Sigmoid colon (tissue), 6 donors: ENCODE measurements at regions not wholly inside any gene's neighbourhood (a gene's known extent, or its start where the extent isn't known, plus 50 kb on each side); places are given as distances from the start of the nearest gene placed in this dataset.

Experiments
- DNase-seq: peaks from one replicate; pipeline ENCODE4 v3.0.0-alpha.2; 2019
- H3K27ac ChIP-seq, 4 donors: fragments of 200-600 bp; sonication (generic); one replicate each; pipeline ENCODE4 v1.5.1; 2016 to 2019; ENCODE audit warnings: mild to moderate bottlenecking in 1 of 4
- H3K27me3 ChIP-seq, 3 donors: fragments of 200-600 bp; sonication (generic); one replicate each; pipeline ENCODE4 v1.5.1; 2019; ENCODE audit warnings: mild to moderate bottlenecking in 1 of 3
- H3K36me3 ChIP-seq, 4 donors: fragments of 200-600 bp; sonication (generic); one replicate each; pipeline ENCODE4 v1.5.1; 2016 to 2019
- H3K4me1 ChIP-seq, 4 donors: fragments of 200-600 bp; sonication (generic); one replicate each; pipeline ENCODE4 v1.5.1; 2017 to 2019
- H3K4me3 ChIP-seq, 4 donors: fragments of 200-600 bp; sonication (generic); one replicate each; pipeline ENCODE4 v1.5.1; 2017 to 2019; ENCODE audit warnings: mild to moderate bottlenecking in 2 of 4, moderate library complexity in 1 of 4
- H3K9me3 ChIP-seq, 4 donors: fragments of 200-600 bp in 3 of 4; sonication (generic) in 3 of 4; one replicate each; pipeline versions ENCODE4 v1.5.1 to v1.6.1; 2013 to 2019
- CTCF ChIP-seq, 4 experiments: fragments of 450-650 bp in 3 of 4; fragments of 200-600 bp in 1 of 4; IDR thresholded peaks; one replicate each; pipeline ENCODE4 v1.5.1; 2016 to 2019; ENCODE audit warnings: antibody characterized with exemption in 4 of 4, mild to moderate bottlenecking in 3 of 4, moderate library complexity in 2 of 4
- EP300 ChIP-seq, 4 donors: sonication (generic); formaldehyde crosslinking; IDR thresholded peaks; one replicate each; pipeline ENCODE4 v1.6.1; 2017; ENCODE audit warnings: antibody characterized with exemption in 4 of 4
- POLR2A ChIP-seq, 2 donors: fragments of 450-650 bp; IDR thresholded peaks; one replicate each; pipeline ENCODE4 v1.6.1; 2016; ENCODE audit warnings: antibody characterized with exemption in 2 of 2, mild to moderate bottlenecking in 2 of 2, moderate library complexity in 2 of 2
- POLR2AphosphoS5 ChIP-seq, 4 donors: sonication (generic); formaldehyde crosslinking; IDR thresholded peaks; one replicate each; pipeline ENCODE4 v1.6.1; 2017; ENCODE audit warnings: antibody characterized with exemption in 4 of 4
- WGBS, 2 donors: extraction: QIAGEN DNeasy Blood & Tissue Kit; methylation state at CpG; one replicate each; pipeline ENCODE4 v1.1.7; 2013; 5-methylcytosine and 5-hydroxymethylcytosine counted together
- intact Hi-C: fragments of 100-400 bp; cut with DNase I; formaldehyde crosslinking; loops from one replicate; pipeline ENCODE4 v1.15.1; 2023
- donor health status: healthy with polysubstance abuse.
- donor health status: healthy.

GRCh38 chr3:29227307-29227706 is 53.6 kb upstream of the RBMS3 start:
- WGBS, 2 donors = 5 to 37% methylated on average over 1 of the region's 1 CpG
- Histone ChIP-seq H3K9me3 (no peaks in the 10 kb centered on the region), H3K27ac (no peak overlapping the region), H3K27me3 (no peaks in the 10 kb centered on the region), H3K4me3 (no peak overlapping the region), H3K36me3 (no peaks in the 10 kb centered on the region), H3K4me1 (peaks cover 0 to 18% (median 14%) of the 10 kb centered on the region in 4 donors)
- no peak for TF ChIP-seq EP300 (IDR thresholded peaks at IDR 0.05)
- no peak for TF ChIP-seq POLR2AphosphoS5 (IDR thresholded peaks at IDR 0.05)
- TF ChIP-seq POLR2A (IDR thresholded peaks at IDR 0.05) = no peak
- TF ChIP-seq CTCF (IDR thresholded peaks at IDR 0.05) = no peak
- no peak for DNase-seq
- intact Hi-C loops = no loop called here
